ENCODE measurements at regions not wholly inside any gene's neighbourhood (a gene's known extent, or its start where the extent isn't known, plus 50 kb on each side); places are given as distances from the start of the nearest gene placed in this dataset.
"Not testable (repeated sequence)": the region's sequence is repeated elsewhere in the genome, so short reads cannot be mapped to it uniquely, and the experiment has no call there.

GRCh38 chr12:60216226-60216625 is 620.4 kb downstream of the SLC16A7 start:
- H3K36me3 ChIP-seq (ENCODE audit: control insufficient read depth in 2 of 2, insufficient read depth in 2 of 2, low read length in 2 of 2) = no peaks in the 10 kb centered on the region
- H3K9ac ChIP-seq (ENCODE audit: low read depth in 1 of 2, low read length in 2 of 2) = no peak overlapping the region
- no peak overlapping the region for H3K27ac ChIP-seq (ENCODE audit: low read depth in 2 of 2, low read length in 2 of 2)
- no peak overlapping the region for H3K4me3 ChIP-seq (ENCODE audit: low read length in 2 of 2)
- no peaks in the 10 kb centered on the region for H3K27me3 ChIP-seq (ENCODE audit: control insufficient read depth in 2 of 2, insufficient read depth in 2 of 2, low read length in 2 of 2)
- no peaks in the 10 kb centered on the region for H3K4me1 ChIP-seq (ENCODE audit: control insufficient read depth in 2 of 2, insufficient read depth in 2 of 2, low read length in 2 of 2)
- H3K9me3 ChIP-seq (ENCODE audit: control insufficient read depth in 2 of 2, low read length in 2 of 2) = no peaks in the 10 kb centered on the region

GRCh38 chr12:60223242-60223641 is 627.4 kb downstream of the SLC16A7 start:
- peaks cover 0 to 3% of the 10 kb centered on the region in 2 donors for H3K9me3 ChIP-seq (ENCODE audit: control insufficient read depth in 2 of 2, low read length in 2 of 2)
- H3K27ac ChIP-seq (ENCODE audit: low read depth in 2 of 2, low read length in 2 of 2) = no peak overlapping the region
- no peak overlapping the region for H3K9ac ChIP-seq (ENCODE audit: low read depth in 1 of 2, low read length in 2 of 2)
- H3K36me3 ChIP-seq (ENCODE audit: control insufficient read depth in 2 of 2, insufficient read depth in 2 of 2, low read length in 2 of 2) = no peaks in the 10 kb centered on the region
- no peaks in the 10 kb centered on the region for H3K27me3 ChIP-seq (ENCODE audit: control insufficient read depth in 2 of 2, insufficient read depth in 2 of 2, low read length in 2 of 2)
- no peak overlapping the region for H3K4me3 ChIP-seq (ENCODE audit: low read length in 2 of 2)
- no peaks in the 10 kb centered on the region for H3K4me1 ChIP-seq (ENCODE audit: control insufficient read depth in 2 of 2, insufficient read depth in 2 of 2, low read length in 2 of 2)

- Histone ChIP-seq H3K4me3 (ENCODE audit: low read length in 2 of 2) (no peak overlapping the region), H3K9me3 (ENCODE audit: control insufficient read depth in 2 of 2, low read length in 2 of 2) (peaks cover 0 to 3% of the 10 kb centered on the region in 2 donors), H3K27ac (ENCODE audit: low read depth in 2 of 2, low read length in 2 of 2) (no peak overlapping the region), H3K27me3 (ENCODE audit: control insufficient read depth in 2 of 2, insufficient read depth in 2 of 2, low read length in 2 of 2) (no peaks in the 10 kb centered on the region), H3K9ac (ENCODE audit: low read depth in 1 of 2, low read length in 2 of 2) (no peak overlapping the region), H3K36me3 (ENCODE audit: control insufficient read depth in 2 of 2, insufficient read depth in 2 of 2, low read length in 2 of 2) (no peaks in the 10 kb centered on the region), H3K4me1 (ENCODE audit: control insufficient read depth in 2 of 2, insufficient read depth in 2 of 2, low read length in 2 of 2) (no peaks in the 10 kb centered on the region)
Measured at GRCh38 chr12:60225216-60226000, 629.6 kb downstream of the SLC16A7 start.

- no peaks in the 10 kb centered on the region for H3K27me3 ChIP-seq (ENCODE audit: control insufficient read depth in 2 of 2, insufficient read depth in 2 of 2, low read length in 2 of 2)
- H3K9ac ChIP-seq (ENCODE audit: low read depth in 1 of 2, low read length in 2 of 2) = no peak overlapping the region
- no peak overlapping the region for H3K27ac ChIP-seq (ENCODE audit: low read depth in 2 of 2, low read length in 2 of 2)
- H3K9me3 ChIP-seq (ENCODE audit: control insufficient read depth in 2 of 2, low read length in 2 of 2) = peaks cover 0 to 3% of the 10 kb centered on the region in 2 donors
- H3K4me3 ChIP-seq (ENCODE audit: low read length in 2 of 2) = no peak overlapping the region
- H3K36me3 ChIP-seq (ENCODE audit: control insufficient read depth in 2 of 2, insufficient read depth in 2 of 2, low read length in 2 of 2) = no peaks in the 10 kb centered on the region
- no peaks in the 10 kb centered on the region for H3K4me1 ChIP-seq (ENCODE audit: control insufficient read depth in 2 of 2, insufficient read depth in 2 of 2, low read length in 2 of 2)
Measured at GRCh38 chr12:60227916-60228315, 632.1 kb downstream of the SLC16A7 start.

- no peaks in the 10 kb centered on the region for H3K9me3 ChIP-seq (ENCODE audit: control insufficient read depth in 2 of 2, low read length in 2 of 2)
- no peaks in the 10 kb centered on the region for H3K4me1 ChIP-seq (ENCODE audit: control insufficient read depth in 2 of 2, insufficient read depth in 2 of 2, low read length in 2 of 2)
- no peaks in the 10 kb centered on the region for H3K36me3 ChIP-seq (ENCODE audit: control insufficient read depth in 2 of 2, insufficient read depth in 2 of 2, low read length in 2 of 2)
- H3K27me3 ChIP-seq (ENCODE audit: control insufficient read depth in 2 of 2, insufficient read depth in 2 of 2, low read length in 2 of 2) = no peaks in the 10 kb centered on the region
- no peak overlapping the region for H3K4me3 ChIP-seq (ENCODE audit: low read length in 2 of 2)
- no peak overlapping the region for H3K27ac ChIP-seq (ENCODE audit: low read depth in 2 of 2, low read length in 2 of 2)
- no peak overlapping the region for H3K9ac ChIP-seq (ENCODE audit: low read depth in 1 of 2, low read length in 2 of 2)
Measured at GRCh38 chr12:60230056-60230455, 634.2 kb downstream of the SLC16A7 start.

GRCh38 chr12:60231303-60231702 is 635.5 kb downstream of the SLC16A7 start:
- Histone ChIP-seq H3K27me3 (ENCODE audit: control insufficient read depth in 2 of 2, insufficient read depth in 2 of 2, low read length in 2 of 2) (no peaks in the 10 kb centered on the region), H3K4me1 (ENCODE audit: control insufficient read depth in 2 of 2, insufficient read depth in 2 of 2, low read length in 2 of 2) (no peaks in the 10 kb centered on the region), H3K36me3 (ENCODE audit: control insufficient read depth in 2 of 2, insufficient read depth in 2 of 2, low read length in 2 of 2) (no peaks in the 10 kb centered on the region), H3K9ac (ENCODE audit: low read depth in 1 of 2, low read length in 2 of 2) (no peak overlapping the region), H3K4me3 (ENCODE audit: low read length in 2 of 2) (no peak overlapping the region), H3K9me3 (ENCODE audit: control insufficient read depth in 2 of 2, low read length in 2 of 2) (no peaks in the 10 kb centered on the region), H3K27ac (ENCODE audit: low read depth in 2 of 2, low read length in 2 of 2) (no peak overlapping the region)

- H3K4me1 ChIP-seq (ENCODE audit: control insufficient read depth in 2 of 2, insufficient read depth in 2 of 2, low read length in 2 of 2) = no peaks in the 10 kb centered on the region
- H3K9me3 ChIP-seq (ENCODE audit: control insufficient read depth in 2 of 2, low read length in 2 of 2) = no peaks in the 10 kb centered on the region
- no peaks in the 10 kb centered on the region for H3K36me3 ChIP-seq (ENCODE audit: control insufficient read depth in 2 of 2, insufficient read depth in 2 of 2, low read length in 2 of 2)
- no peak overlapping the region for H3K27ac ChIP-seq (ENCODE audit: low read depth in 2 of 2, low read length in 2 of 2)
- H3K9ac ChIP-seq (ENCODE audit: low read depth in 1 of 2, low read length in 2 of 2) = no peak overlapping the region
- no peak overlapping the region for H3K4me3 ChIP-seq (ENCODE audit: low read length in 2 of 2)
- no peaks in the 10 kb centered on the region for H3K27me3 ChIP-seq (ENCODE audit: control insufficient read depth in 2 of 2, insufficient read depth in 2 of 2, low read length in 2 of 2)
Measured at GRCh38 chr12:60231976-60232907, 636.4 kb downstream of the SLC16A7 start.

GRCh38 chr12:60234611-60235195 is 638.9 kb downstream of the SLC16A7 start:
- not testable (repeated sequence) for H3K9ac ChIP-seq (ENCODE audit: low read depth in 1 of 2, low read length in 2 of 2); H3K4me3 ChIP-seq (ENCODE audit: low read length in 2 of 2); H3K27ac ChIP-seq (ENCODE audit: low read depth in 2 of 2, low read length in 2 of 2); H3K4me1 ChIP-seq (ENCODE audit: control insufficient read depth in 2 of 2, insufficient read depth in 2 of 2, low read length in 2 of 2); H3K9me3 ChIP-seq (ENCODE audit: control insufficient read depth in 2 of 2, low read length in 2 of 2); H3K36me3 ChIP-seq (ENCODE audit: control insufficient read depth in 2 of 2, insufficient read depth in 2 of 2, low read length in 2 of 2); H3K27me3 ChIP-seq (ENCODE audit: control insufficient read depth in 2 of 2, insufficient read depth in 2 of 2, low read length in 2 of 2)

GRCh38 chr12:60235261-60235660 is 639.4 kb downstream of the SLC16A7 start:
- Histone ChIP-seq H3K36me3 (ENCODE audit: control insufficient read depth in 2 of 2, insufficient read depth in 2 of 2, low read length in 2 of 2) (no peaks in the 10 kb centered on the region), H3K9ac (ENCODE audit: low read depth in 1 of 2, low read length in 2 of 2) (no peak overlapping the region), H3K4me3 (ENCODE audit: low read length in 2 of 2) (no peak overlapping the region), H3K4me1 (ENCODE audit: control insufficient read depth in 2 of 2, insufficient read depth in 2 of 2, low read length in 2 of 2) (no peaks in the 10 kb centered on the region), H3K9me3 (ENCODE audit: control insufficient read depth in 2 of 2, low read length in 2 of 2) (no peaks in the 10 kb centered on the region), H3K27me3 (ENCODE audit: control insufficient read depth in 2 of 2, insufficient read depth in 2 of 2, low read length in 2 of 2) (no peaks in the 10 kb centered on the region), H3K27ac (ENCODE audit: low read depth in 2 of 2, low read length in 2 of 2) (no peak overlapping the region)

- H3K9ac ChIP-seq (ENCODE audit: low read depth in 1 of 2, low read length in 2 of 2); H3K27ac ChIP-seq (ENCODE audit: low read depth in 2 of 2, low read length in 2 of 2); H3K27me3 ChIP-seq (ENCODE audit: control insufficient read depth in 2 of 2, insufficient read depth in 2 of 2, low read length in 2 of 2); H3K9me3 ChIP-seq (ENCODE audit: control insufficient read depth in 2 of 2, low read length in 2 of 2); H3K4me3 ChIP-seq (ENCODE audit: low read length in 2 of 2); H3K4me1 ChIP-seq (ENCODE audit: control insufficient read depth in 2 of 2, insufficient read depth in 2 of 2, low read length in 2 of 2); H3K36me3 ChIP-seq (ENCODE audit: control insufficient read depth in 2 of 2, insufficient read depth in 2 of 2, low read length in 2 of 2): not testable (repeated sequence)
Measured at GRCh38 chr12:60236416-60236815, 640.6 kb downstream of the SLC16A7 start.
